HG02571 (cell line): ENCODE measurements at regions not wholly inside any gene's neighbourhood (a gene's known extent, or its start where the extent isn't known, plus 50 kb on each side); places are given as distances from the start of the nearest gene placed in this dataset.

Source experiments
- ATAC-seq: cut with Tn5 transposase; IDR thresholded peaks from one replicate; pipeline ENCODE4 v1.9.1; 2021; ENCODE audit warnings: mild to moderate bottlenecking, moderate library complexity; ENCODE audit not compliant: unreplicated experiment

- no peak for ATAC-seq
These were observed 127.4 kb upstream of the RPS6KA2 start for GRCh38 chr6:166754218-166755030.

- ATAC-seq, result no peak
These were observed 126.1 kb upstream of the RPS6KA2 start for GRCh38 chr6:166752928-166753721.

GRCh38 chr6:166752097-166752496 is 125.0 kb upstream of the RPS6KA2 start:
- peak; percentile 66 for ATAC-seq

- no peak for ATAC-seq
These were observed 124.1 kb upstream of the RPS6KA2 start for GRCh38 chr6:166751051-166751595.

- no peak for ATAC-seq
These were observed 123.2 kb upstream of the RPS6KA2 start for GRCh38 chr6:166750108-166750793.

GRCh38 chr6:166749666-166750065 is 122.6 kb upstream of the RPS6KA2 start:
- no peak for ATAC-seq

GRCh38 chr6:166747644-166748595 is 120.9 kb upstream of the RPS6KA2 start:
- ATAC-seq, result no peak

GRCh38 chr6:166745801-166746668 is 119.0 kb upstream of the RPS6KA2 start:
- ATAC-seq, result no peak

- no peak for ATAC-seq
These were observed 117.4 kb upstream of the RPS6KA2 start for GRCh38 chr6:166744223-166745134.

GRCh38 chr6:166743406-166744222 is 116.6 kb upstream of the RPS6KA2 start:
- no peak for ATAC-seq

GRCh38 chr6:166742981-166743380 is 115.9 kb upstream of the RPS6KA2 start:
- no peak for ATAC-seq

- no peak for ATAC-seq
These were observed 112.9 kb upstream of the RPS6KA2 start for GRCh38 chr6:166739976-166740318.

- no peak for ATAC-seq
These were observed 112.3 kb upstream of the RPS6KA2 start for GRCh38 chr6:166739117-166739975.

- ATAC-seq, result no peak
These were observed 111.5 kb upstream of the RPS6KA2 start for GRCh38 chr6:166738386-166739116.

- ATAC-seq, result no peak
These were observed 110.2 kb upstream of the RPS6KA2 start for GRCh38 chr6:166737261-166737660.

- no peak for ATAC-seq
These were observed 109.6 kb upstream of the RPS6KA2 start for GRCh38 chr6:166736634-166737033.
